Right atrium auricular region (tissue), 2 donors: ENCODE measurements at regions not wholly inside any gene's neighbourhood (a gene's known extent, or its start where the extent isn't known, plus 50 kb on each side); places are given as distances from the start of the nearest gene placed in this dataset.

Experiments
- DNase-seq: peaks from one replicate; pipeline ENCODE4 v3.0.0-alpha.2; 2019; ENCODE audit warnings: low spot score
- H3K27ac ChIP-seq, 2 donors: fragments of 200-600 bp; sonication (generic); 1 replicate in 1 of 2; 2 replicates in 1 of 2; pipeline ENCODE4 v1.5.1; 2016 to 2019
- H3K27me3 ChIP-seq, 2 donors: fragments of 200-600 bp; sonication (generic); one replicate each; pipeline versions ENCODE4 v1.5.1 to v1.6.0; 2017 to 2019
- H3K36me3 ChIP-seq: fragments of 200-600 bp; sonication (generic); one replicate; pipeline ENCODE4 v1.5.1; 2016
- H3K4me1 ChIP-seq, 2 donors: fragments of 200-600 bp; sonication (generic); one replicate each; pipeline versions ENCODE4 v1.5.1 to v1.6.0; 2017 to 2019
- H3K4me3 ChIP-seq, 2 donors: fragments of 200-600 bp; sonication (generic); 1 replicate in 1 of 2; 2 replicates in 1 of 2; pipeline ENCODE4 v1.5.1; 2017 to 2019; ENCODE audit warnings: mild to moderate bottlenecking in 1 of 2, moderate library complexity in 1 of 2
- H3K9me3 ChIP-seq, 2 donors: fragments of 200-600 bp; sonication (generic); one replicate each; pipeline ENCODE4 v1.5.1; 2019
- TF ChIP-seq, protein P1 (sequence below), 2 donors: fragments of 200-600 bp; sonication (generic); IDR thresholded peaks; one replicate each; pipeline ENCODE4 v1.5.1; 2019; ENCODE audit warnings: antibody characterized with exemption in 2 of 2

- peaks cover 0 to 7% of the 10 kb centered on the region in 2 donors for H3K9me3 ChIP-seq
- H3K27me3 ChIP-seq = no peaks in the 10 kb centered on the region
- H3K36me3 ChIP-seq = no peaks in the 10 kb centered on the region
- peaks cover 0 to 4% of the 10 kb centered on the region in 2 donors for H3K4me1 ChIP-seq
- TF ChIP-seq, protein P1, sequence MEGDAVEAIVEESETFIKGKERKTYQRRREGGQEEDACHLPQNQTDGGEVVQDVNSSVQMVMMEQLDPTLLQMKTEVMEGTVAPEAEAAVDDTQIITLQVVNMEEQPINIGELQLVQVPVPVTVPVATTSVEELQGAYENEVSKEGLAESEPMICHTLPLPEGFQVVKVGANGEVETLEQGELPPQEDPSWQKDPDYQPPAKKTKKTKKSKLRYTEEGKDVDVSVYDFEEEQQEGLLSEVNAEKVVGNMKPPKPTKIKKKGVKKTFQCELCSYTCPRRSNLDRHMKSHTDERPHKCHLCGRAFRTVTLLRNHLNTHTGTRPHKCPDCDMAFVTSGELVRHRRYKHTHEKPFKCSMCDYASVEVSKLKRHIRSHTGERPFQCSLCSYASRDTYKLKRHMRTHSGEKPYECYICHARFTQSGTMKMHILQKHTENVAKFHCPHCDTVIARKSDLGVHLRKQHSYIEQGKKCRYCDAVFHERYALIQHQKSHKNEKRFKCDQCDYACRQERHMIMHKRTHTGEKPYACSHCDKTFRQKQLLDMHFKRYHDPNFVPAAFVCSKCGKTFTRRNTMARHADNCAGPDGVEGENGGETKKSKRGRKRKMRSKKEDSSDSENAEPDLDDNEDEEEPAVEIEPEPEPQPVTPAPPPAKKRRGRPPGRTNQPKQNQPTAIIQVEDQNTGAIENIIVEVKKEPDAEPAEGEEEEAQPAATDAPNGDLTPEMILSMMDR (IDR thresholded peaks at IDR 0.05) = no peak
- no peak overlapping the region for H3K4me3 ChIP-seq
- DNase-seq = no peak
- H3K27ac ChIP-seq = no peak overlapping the region
Measured at GRCh38 chr6:947235-947934, 254.4 kb upstream of the EXOC2 start.

GRCh38 chr6:946546-946945, 253.6 kb upstream of the EXOC2 start:
- TF ChIP-seq, protein P1 (IDR thresholded peaks at IDR 0.05) = no peak
- peaks cover 0 to 4% of the 10 kb centered on the region in 2 donors for H3K4me1 ChIP-seq
- peaks cover 0 to 7% of the 10 kb centered on the region in 2 donors for H3K9me3 ChIP-seq
- H3K36me3 ChIP-seq = no peaks in the 10 kb centered on the region
- no peak for DNase-seq
- no peak overlapping the region for H3K27ac ChIP-seq
- no peak overlapping the region for H3K4me3 ChIP-seq
- H3K27me3 ChIP-seq = no peaks in the 10 kb centered on the region

DNA sequence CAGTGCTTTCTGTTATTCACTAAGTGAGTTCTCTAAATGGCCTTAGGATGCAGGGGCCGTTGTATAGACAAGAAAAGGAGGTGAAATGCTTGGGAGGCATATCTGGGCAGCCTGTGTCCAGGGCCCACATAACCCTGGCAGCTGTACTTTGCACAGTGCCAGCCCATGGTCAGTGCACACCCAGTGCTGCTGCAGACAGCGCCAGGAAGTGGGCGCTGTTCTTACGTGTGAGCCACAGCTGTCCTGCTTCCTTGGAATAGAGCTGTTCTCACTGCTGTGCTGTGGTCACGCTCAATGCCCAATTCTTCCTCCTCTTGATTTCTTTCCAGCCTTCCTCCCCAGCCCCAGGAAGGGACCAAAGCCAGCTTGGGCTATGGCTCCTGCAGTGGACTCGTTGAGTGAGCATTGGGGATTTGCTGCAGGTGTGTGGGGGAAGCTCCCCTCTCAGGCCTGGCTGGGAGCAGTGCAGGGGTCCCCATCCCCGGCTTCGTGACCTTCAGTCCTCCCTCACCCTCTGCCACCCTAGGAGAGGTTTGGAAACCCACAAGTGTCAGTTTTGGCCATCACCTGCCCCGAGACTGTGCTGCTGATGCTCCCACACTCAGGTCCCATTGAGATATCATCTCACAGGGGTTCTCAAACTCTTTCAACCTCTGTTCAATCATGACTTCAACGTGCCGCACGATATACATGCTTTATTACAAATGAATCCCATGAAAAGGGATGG, 246.8 kb upstream of the EXOC2 start:
- H3K36me3 ChIP-seq = no peaks in the 10 kb centered on the region
- H3K9me3 ChIP-seq = peaks cover 0 to 7% of the 10 kb centered on the region in 2 donors
- no peak overlapping the region for H3K4me3 ChIP-seq
- no peak overlapping the region for H3K27ac ChIP-seq
- DNase-seq = no peak
- TF ChIP-seq, protein P1 (IDR thresholded peaks at IDR 0.05) = no peak
- H3K4me1 ChIP-seq = no peaks in the 10 kb centered on the region
- no peaks in the 10 kb centered on the region for H3K27me3 ChIP-seq

DNA sequence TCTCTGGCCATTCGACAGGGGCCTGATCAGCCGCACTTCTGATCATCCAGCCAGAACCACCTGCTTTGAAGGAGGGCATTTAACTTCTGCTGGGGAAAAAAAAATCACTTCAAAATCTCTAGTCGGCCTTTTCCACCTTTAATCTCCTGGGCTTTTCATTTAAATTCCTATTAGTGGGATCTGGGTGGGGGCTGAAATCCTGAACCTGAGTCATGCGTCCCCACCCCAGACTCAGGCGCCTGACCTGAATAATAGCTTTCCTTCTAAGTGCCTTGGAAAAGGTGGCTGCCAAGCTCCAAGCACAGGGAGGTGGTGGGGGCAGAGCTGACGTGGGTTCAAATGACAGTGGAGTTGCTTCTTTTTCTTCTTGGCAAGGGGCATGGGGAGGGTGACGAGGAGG, 246.0 kb upstream of the EXOC2 start:
- TF ChIP-seq, protein P1 (IDR thresholded peaks at IDR 0.05) = no peak
- Histone ChIP-seq H3K36me3 (no peaks in the 10 kb centered on the region), H3K27ac (no peak overlapping the region), H3K9me3 (peaks cover 0 to 1% of the 10 kb centered on the region in 2 donors), H3K4me3 (no peak overlapping the region), H3K4me1 (no peaks in the 10 kb centered on the region), H3K27me3 (no peaks in the 10 kb centered on the region)
- DNase-seq = no peak

DNA sequence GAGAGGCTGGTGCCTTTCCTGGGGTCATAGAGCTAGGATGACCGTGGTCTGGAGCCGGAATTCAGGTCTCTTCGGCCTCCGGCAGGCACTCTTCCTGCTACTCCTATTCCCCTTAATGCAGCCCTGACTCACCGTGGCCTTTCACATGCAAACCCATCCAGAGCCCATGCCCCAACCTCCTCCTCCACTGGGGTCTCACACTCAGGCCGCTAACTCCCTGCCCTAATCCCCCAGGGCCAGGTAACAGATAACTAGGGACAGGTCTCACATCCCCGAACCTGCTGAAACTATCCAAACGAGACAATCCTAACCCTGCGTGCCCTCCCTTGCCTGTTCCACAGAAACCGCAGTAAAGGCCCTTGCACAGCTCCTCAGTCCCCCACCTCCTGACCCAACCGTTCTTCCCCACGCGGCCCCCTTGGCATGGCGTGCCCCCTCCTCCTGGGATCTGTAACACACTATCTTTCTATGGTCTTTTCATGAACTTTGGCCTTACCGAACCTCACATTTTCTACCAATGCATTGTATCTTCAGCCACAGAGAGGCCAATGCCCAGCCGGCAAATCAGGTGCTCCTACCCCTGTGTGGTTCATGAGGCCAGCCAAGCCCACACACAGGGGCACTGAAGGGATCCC, 245.4 kb upstream of the EXOC2 start:
- no peak overlapping the region for H3K4me3 ChIP-seq
- no peaks in the 10 kb centered on the region for H3K36me3 ChIP-seq
- no peak for DNase-seq
- H3K27ac ChIP-seq = no peak overlapping the region
- no peaks in the 10 kb centered on the region for H3K27me3 ChIP-seq
- H3K4me1 ChIP-seq = no peaks in the 10 kb centered on the region
- no peaks in the 10 kb centered on the region for H3K9me3 ChIP-seq
- TF ChIP-seq, protein P1 (IDR thresholded peaks at IDR 0.05) = no peak
